Erythroblast (primary cell): ENCODE measurements at regions not wholly inside any gene's neighbourhood (a gene's known extent, or its start where the extent isn't known, plus 50 kb on each side); places are given as distances from the start of the nearest gene placed in this dataset.
"Not testable (repeated sequence)": the region's sequence is repeated elsewhere in the genome, so short reads cannot be mapped to it uniquely, and the experiment has no call there.

Source experiments
- DNase-seq, 2 experiments: peaks; one replicate each; lab custom pipeline; 2025; lab: John Stamatoyannopoulos, UW
- GATA1 ChIP-seq: IDR thresholded peaks from 2 replicates; pipeline ENCODE4 v1.6.1; 2011; ENCODE audit warnings: low read depth, mild to moderate bottlenecking, control low read depth, low read length, moderate library complexity
- POLR2A ChIP-seq: IDR thresholded peaks from 2 replicates; pipeline ENCODE4 v1.6.1; 2011; ENCODE audit warnings: mild to moderate bottlenecking, low read length

DNA sequence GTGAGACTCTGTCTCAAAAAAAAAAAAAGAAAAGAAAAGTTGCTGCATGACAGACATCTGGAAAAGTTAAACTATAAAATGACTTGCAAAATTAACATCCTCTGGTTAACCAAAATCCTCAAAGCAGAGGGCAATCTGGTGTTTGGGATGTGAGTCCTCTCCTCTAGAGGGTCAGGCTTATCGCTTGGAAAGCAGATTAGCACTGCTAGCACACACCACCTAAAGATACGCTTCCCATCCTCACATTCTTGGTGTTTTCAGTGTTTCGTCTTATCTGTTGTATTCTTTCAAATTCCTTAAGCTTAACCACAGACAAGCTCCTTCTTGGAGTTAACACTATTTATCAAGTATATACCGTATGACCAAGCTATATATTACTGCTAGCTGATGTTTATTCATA is 198.0 kb downstream of the SOX4 start:
- TF ChIP-seq GATA1 (no peak), POLR2A (no peak)
- DNase-seq = no peak

DNA sequence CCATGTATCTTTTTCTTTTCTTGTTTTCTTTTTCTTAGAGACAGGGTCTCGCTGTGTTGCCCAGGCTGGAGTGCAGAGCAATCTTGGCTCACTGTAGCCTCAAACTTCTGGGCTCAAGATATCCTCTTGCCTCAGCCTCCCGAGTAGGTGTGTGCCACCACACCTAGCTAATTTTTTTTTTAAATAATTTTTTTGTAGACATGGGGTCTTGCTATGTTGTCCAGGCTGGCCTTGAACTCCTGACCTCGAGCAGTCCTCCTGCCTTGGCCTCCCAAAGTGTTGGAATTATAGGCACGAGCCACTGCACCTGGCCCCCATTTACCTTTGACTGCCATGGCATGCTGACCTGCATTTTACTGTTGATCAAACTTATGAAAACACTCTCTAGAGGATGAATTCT is 198.6 kb downstream of the SOX4 start:
- TF ChIP-seq GATA1 = no peak
- TF ChIP-seq POLR2A = no peak
- DNase-seq = no peak

DNA sequence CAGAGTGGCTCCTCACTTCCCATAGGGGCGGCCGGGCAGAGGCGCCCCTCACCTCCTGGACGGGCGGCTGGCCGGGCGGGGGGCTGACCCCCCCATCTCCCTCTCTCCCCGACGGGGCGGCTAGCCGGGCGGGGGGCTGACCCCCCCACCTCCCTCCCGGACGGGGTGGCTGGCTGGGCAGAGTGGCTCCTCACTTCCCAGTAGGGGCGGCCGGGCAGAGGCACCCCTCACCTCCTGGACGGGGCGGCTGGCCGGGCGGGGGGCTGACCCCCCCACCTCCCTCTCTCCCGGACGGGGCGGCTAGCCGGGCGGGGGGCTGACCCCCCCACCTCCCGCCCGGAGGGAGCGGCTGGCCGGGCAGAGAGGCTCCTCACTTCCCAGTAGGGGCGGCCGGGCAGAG is 203.4 kb downstream of the SOX4 start:
- not testable (repeated sequence) for DNase-seq

DNA sequence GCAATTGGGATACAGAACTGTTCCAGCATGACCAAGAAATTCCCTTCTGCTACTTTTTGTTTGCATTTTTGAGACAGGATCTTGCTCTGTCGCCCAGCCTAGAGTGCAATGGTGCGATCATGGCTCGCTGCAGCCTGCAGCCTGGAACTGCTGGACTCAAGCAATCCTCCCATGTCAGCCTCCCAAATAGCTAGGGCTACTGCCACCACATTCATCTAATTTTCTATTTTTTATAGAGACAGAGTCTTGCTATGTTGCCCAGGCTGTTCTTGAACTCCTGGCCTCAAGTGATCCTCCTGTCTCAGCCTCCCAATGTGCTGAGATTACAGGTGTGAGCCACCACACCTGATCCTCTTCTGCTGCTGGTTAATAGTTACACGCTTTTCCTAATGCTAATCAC is 204.9 kb downstream of the SOX4 start:
- TF ChIP-seq GATA1 (no peak), POLR2A (no peak)
- DNase-seq = no peak

DNA sequence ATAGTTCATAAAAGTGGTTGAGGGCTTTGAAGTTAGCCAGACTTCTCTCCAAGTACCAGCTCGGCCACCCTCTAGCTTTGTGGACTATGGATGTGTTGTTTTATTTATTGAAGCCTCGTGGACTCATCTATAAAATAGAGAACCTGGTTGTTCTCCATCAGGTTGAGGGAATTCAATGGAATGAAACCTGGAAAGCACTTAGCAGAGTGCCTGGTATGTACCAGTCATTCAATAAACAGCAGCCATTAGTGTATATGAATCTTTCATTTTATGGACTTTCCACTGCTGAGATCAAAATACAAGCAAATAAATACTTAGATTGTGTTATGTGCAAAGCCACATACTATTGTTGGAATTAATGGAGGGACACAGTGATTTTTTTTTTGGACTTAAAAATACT is 206.8 kb downstream of the SOX4 start:
- no peak for DNase-seq
- no peak for TF ChIP-seq GATA1
- no peak for TF ChIP-seq POLR2A

DNA sequence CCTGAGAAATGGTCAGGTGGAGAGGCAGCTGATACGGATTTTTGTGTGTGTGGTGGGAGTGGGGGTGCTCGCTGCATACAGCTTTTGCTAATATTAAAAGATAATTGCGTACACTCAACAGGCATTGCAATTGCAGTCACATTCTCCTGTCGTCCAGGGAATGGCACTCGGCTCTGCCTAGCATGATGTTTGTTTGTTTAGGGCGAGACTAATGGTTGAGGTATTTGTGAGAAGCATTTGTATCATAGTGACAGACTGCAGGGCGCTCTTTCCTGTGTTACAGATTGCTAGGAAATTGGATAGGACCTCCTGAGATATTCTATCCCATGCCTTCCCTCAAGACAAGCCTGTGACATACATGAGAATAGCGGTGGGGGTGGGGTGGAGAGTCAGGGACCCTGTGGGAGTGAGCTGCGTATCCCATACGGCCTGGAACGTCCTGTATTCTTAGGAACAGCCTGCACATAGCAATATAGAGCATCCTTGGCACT is 207.4 kb downstream of the SOX4 start:
- DNase-seq = no peak
- TF ChIP-seq POLR2A = no peak
- no peak for TF ChIP-seq GATA1

DNA sequence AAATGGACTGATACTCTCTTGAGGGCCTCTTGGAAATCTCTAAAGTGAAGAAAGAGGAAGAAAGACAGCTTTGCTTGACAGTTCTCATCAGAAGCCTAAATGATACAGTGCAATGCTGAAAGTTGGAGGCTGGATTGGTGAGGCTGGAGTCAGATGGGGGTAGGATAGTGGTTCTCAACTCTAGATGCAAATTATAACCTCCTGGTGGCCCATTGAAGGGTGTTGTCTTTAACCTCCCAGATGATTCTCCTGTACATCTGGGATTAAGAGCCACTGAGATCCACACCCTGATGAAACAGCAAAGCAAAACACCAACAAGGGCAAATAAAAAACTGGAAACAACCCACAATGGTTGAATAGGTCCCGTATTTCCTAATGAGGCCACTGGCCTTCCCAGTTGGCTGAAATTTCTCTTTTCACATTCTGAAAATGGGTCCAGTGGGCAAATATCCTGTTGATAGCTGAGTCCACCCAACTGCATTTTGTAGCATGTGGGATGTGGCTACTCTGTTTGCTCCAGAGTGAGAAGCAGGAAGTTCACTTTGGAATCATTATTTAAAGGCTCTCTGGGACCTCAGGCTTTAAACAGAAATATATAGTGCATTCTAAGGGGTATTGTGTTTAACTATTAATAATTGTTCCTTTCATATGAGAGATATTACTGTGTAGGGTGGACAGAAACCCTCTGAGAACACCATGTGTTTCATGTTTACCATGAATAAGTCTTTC is 208.1 kb downstream of the SOX4 start:
- no peak for DNase-seq
- TF ChIP-seq GATA1 = no peak
- TF ChIP-seq POLR2A = no peak

DNA sequence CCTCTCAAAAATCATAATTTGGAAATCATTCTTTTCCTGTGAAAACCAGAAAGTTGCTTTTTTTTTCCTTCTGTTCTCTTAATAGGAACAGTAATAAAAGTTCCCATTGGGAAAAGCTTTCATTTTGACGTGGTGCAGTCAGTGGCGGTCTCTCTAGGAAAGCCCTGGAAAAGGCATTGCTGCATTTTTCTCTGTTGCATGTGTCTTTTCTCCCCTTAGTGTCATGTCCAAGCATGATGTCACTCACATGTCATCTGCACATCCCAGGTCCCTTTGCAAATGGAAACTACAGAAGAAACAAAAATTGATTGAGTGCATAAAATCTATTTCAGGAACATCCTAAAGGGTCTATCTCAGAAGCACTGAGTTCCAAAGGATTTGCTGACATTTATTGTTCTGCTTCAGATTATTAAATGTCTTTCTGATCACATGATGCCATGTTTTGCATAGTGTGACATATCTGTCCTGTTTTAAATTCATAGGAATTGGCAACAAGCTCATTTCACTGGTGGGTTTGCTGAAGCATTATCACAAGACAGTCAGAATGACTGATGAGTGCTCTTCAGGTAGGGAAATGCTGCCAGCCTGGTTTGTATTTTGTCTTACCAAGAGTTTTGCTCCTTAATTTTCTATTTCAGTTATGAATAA is 208.7 kb downstream of the SOX4 start:
- no peak for DNase-seq
- TF ChIP-seq GATA1 = no peak
- TF ChIP-seq POLR2A = no peak

DNA sequence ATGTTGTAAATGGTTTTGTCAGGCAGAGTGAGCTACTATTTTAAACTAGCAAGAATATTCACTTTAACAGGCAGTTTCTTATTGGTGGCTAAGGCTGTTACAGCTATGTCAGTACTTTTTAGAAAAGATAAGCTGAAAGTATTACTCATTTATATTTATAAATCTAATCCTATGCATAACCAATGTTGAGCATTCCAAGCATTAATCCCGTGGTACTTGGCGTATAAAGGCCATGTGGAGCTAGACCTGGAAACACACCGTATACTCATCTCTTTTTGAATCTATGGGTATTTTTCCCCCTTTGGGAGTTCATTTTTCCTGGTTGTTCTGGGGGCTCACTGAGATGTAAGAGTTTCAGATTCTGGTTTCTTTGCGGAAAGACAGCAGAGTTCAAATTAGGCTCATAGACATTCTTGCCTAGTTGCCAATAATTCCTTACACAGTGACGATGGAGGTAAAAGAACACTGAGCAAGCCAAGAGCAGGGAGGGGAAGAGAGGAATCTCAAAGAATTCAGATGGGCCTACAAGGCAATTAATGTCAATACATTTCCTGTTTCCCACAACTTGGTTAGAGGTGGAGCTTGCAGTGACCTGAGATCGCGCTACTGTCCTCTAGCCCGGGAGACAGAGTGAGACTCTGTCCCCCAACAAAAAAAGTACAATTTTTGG is 211.5 kb downstream of the SOX4 start:
- DNase-seq = no peak
- TF ChIP-seq GATA1 (no peak), POLR2A (no peak)

DNA sequence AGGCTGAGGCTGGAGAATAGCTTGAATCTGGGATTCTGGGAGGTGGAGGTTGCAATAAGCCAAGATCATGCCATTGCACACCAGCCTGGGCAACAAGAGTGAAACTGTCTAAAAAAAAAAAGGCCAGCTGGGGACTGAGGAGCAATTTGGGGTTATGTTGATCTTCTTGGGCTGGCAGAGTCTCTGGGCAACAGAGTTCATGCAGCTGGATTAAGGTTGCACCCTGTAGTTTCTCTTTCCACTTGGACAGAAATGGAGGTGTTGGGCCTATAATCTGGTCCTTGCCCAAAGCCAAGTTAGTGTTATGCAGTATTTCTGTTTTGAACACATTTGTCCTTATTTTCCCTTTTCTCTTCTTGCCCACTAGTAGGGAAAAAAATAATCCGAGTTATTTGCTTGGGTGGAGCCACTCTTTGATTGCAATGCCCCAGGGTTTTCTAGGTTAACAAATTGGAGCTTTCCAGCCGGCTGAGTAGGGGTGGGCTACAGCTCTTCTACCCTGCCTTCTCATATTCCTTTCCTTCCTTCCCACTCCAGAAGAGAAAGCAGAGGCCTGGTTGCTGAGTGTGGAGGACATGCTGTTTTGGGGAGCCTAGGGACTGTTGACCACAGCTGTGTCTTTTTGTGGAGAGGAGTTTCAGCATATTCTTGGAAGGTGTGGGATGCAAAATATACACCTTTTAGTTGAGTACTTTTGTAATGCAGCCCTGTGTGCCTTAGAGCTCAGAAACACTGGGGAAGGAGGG is 213.9 kb downstream of the SOX4 start:
- no peak for TF ChIP-seq GATA1
- TF ChIP-seq POLR2A = no peak
- no peak for DNase-seq

DNA sequence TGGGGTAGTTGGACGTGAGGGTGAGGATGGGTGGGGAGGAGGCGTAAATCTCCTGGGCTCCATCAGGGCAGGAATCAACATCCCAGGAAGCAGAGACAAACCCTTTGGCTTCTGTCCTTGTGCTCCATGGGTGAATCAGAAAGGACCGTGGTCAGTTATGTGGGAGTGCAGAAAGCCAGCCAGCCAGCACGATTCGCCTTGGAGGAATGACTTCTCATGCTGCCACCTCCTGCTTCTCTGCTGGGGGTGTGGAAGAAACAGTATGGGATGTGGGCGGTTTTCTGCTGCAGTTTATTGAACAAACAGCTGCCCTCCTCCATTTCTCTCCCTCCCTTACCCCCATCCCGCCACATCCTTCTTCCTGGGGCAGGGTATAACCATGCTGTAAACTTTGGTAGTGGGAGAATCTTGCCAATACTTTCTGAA is 214.5 kb downstream of the SOX4 start:
- TF ChIP-seq POLR2A (no peak), GATA1 (no peak)
- DNase-seq = no peak

DNA sequence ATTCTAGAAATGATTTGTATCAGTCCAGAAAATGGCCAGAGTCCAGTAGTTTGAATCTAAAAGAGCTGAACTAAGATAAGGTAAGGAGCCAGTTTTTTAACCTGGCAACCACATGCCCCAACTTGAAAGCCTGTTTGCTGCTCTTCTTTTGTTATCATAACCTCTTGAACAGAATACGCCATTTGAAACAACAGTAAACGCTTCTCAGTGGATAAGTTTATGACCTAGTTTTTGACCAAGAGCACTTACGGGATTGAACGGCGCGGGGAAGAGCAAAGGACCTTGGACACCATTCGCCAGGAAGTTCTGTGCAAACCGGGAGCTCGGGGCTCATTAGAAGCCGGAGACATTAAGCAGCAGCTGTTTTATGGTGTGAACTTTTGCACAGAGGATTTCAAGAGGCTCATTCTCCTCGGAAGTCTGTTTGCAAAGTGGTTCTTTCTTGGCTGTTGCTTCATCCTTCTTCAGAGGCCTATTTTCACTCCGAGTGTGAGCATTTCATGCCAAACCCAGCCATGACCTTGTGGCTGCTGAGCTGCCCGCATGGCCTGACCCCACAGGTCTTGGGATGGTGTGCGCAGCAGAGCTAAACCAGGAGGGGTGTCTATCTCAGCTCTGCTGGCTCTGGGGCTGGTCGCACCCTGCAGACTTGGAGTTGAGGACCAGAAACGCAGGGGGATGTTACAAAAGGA is 215.1 kb downstream of the SOX4 start:
- TF ChIP-seq GATA1 = no peak
- TF ChIP-seq POLR2A = no peak
- no peak for DNase-seq

DNA sequence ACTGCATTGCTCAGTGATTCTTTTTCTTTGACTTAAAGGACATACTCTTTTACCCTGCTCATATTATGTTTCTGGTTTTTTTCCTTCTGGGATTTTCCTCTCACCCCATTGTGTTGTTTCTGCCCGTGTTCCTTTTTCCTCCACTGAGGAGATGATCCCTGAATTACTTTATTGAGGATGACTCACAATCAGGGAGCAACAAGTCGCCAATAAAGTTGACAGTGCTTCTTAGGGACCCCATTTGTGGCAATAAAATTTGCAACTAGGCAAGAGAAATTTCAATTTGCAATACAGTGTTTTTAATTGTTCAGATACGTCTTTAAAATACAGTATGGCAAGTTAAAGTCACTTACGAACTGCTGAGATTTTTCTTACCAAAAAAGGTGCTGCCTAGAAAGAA is 217.9 kb downstream of the SOX4 start:
- DNase-seq = no peak
- TF ChIP-seq GATA1 (no peak), POLR2A (no peak)
